Cerebellar nuclear complex (tissue), 1 donor: ENCODE measurements at regions not wholly inside any gene's neighbourhood (a gene's known extent, or its start where the extent isn't known, plus 50 kb on each side); places are given as distances from the start of the nearest gene placed in this dataset.

Experiments used
- DNase-seq, 2 experiments: peaks; one replicate each; lab custom pipeline; 2025; lab: John Stamatoyannopoulos, UW

DNA sequence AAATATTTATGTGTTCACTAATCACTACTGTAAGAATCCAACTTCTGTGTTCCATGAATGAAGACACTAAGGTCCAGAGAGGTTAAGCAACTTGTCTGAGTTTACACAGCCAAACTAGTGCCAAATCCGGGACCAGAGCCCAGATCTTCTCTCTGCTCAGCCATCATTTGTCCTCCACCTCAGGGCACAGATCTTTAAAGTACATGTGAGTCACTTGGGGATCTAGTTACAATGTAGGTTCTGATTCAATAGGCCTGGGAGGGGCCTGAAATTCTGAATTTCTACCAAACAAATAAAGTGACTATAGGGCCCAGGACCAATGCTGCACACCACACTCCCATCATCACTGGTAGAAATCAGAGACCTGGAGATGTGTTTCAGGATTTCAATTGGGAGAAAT lies 162.9 kb downstream of the GXYLT1 start:
- no peak for DNase-seq

DNA sequence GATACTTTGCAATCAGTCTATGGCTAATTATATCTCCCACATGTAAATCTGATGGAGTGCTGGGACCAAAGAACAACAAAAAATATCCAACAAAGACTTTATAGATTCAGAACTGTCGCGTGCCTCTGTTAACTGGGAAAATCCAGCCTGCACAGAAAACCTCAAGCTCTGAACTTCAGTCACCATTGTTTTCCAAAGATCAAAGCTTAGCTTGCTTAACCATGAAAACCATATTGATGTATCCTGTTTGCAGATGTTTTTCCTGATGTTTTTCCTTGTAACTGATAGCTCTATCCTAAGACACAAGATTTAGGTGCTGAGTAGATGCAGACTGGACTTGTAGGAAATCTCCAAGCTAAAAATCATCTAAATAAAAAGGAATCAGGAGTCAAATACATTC lies 163.7 kb downstream of the GXYLT1 start:
- DNase-seq = no peak

- DNase-seq = no peak
Measured at GRCh38 chr12:41980390-41980789, 164.3 kb downstream of the GXYLT1 start.

GRCh38 chr12:41979574-41979973 lies 165.1 kb downstream of the GXYLT1 start:
- no peak for DNase-seq

GRCh38 chr12:41972598-41972997 lies 172.1 kb downstream of the GXYLT1 start:
- DNase-seq = no peak

DNA sequence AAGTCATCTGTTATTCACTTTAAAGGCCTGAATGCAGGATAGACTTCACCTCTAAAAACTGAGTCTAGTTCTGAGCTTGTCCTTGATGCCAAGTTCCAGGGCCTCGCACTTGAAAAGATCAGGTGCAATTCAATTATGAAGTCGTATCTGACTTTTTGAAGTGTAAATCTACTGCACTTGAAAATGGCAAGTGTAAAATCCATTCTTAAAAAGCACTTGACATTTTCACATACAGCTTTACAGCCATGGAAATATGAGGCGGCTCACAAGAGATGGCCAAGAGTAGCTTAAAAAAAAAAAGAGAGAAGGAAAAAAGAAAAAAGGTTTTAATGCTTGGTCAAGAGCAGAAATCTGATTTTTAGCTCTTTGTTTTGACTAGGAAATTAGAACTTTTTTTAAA lies 172.5 kb downstream of the GXYLT1 start:
- DNase-seq = no peak

DNA sequence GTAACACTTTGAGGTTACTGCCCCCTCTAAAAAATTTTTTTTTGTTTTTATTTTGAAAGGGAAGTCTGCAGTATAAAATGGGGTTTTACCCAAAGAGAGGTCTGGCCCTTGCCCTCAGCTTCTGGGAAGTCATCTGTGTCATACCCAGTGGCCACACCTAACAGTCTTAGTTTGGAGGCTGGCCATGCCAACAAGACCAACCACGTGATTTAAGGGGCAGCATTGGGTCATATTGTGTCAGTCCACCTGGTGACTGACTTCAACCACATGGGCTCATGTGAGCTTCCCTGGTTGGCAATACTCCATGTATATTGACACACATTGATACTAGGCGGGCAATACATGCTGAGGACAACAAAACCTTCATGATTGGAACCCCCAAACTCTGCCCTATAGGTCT lies 173.9 kb downstream of the GXYLT1 start:
- no peak for DNase-seq

- no peak for DNase-seq
Measured at GRCh38 chr12:41968599-41968998, 176.1 kb downstream of the GXYLT1 start.

DNA sequence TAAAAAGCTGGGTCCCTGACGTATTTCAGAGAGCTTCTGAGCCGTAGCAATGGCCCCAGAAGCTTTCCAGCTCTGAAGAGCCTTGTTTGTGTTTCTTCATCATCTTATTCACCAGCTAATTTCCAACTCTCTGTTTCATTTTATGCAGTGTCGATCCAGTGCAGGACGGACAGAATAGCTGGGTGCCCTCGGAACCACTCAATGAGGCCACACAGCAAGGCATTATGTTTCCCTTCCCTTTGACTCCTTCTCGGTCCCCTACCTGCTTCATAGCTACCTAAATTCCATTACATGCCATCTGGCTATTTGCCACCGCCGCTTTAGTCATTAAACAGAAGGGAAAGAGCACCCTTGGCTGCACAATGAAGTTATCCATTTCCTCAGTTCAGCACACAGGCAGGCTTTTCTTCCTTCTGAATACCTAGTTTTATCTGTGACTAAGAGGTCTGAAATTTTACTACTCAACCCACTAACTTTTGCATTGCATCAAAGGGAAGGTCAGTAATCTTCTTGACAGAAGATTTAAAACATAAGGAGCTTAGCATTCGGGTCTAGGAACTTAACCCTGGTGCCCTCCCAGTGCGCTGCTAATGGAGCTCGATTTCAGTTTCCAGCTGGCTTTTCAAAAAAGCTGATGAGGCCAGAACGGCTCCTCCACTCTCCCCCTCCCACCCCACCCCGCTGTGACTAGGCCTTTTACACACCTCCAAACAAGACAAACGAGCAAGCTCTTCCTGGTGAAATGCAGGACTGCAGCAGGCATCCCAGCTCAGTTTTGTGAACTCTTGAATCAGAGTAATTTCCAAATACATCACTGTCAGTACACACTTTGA lies 176.8 kb downstream of the GXYLT1 start:
- DNase-seq = no peak

DNA sequence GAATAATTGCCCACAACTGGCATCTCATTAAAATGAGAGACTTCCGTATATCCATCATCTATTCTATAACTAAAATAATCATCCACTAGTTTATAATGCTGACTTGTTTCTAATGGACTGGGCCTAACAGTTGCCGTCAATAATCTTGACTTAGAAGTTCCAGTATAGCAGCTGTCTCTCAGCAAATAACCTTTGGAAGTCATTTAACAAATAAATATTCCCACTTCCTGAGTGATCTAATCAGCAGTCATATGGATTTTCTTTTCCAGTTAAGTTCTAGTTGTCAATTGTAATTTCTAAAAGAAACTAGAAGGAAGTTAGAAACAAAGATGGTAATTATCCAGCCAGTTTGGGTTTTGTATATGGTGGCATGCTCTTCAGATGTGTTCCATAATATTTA lies 177.8 kb downstream of the GXYLT1 start:
- no peak for DNase-seq

GRCh38 chr12:41966001-41966400 lies 178.7 kb downstream of the GXYLT1 start:
- DNase-seq = no peak

DNA sequence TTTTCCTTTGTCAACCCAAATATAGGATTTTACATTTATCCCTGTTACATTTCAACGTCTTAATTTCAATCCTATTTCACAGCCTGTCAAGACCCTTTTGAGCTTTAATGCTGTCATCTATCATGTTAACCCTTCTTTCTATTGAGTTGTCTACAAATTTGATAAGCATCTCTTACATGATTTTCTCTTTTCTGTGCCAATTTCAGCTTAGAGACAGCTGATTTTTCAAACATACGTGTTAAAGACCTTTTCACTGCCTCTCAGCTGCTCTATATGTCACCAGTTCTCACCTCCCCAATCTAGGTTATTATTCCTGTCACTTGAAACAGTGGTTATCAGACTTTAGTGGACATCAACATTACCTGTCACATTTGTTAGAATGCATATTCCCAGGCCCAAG lies 181.3 kb downstream of the GXYLT1 start:
- no peak for DNase-seq

DNA sequence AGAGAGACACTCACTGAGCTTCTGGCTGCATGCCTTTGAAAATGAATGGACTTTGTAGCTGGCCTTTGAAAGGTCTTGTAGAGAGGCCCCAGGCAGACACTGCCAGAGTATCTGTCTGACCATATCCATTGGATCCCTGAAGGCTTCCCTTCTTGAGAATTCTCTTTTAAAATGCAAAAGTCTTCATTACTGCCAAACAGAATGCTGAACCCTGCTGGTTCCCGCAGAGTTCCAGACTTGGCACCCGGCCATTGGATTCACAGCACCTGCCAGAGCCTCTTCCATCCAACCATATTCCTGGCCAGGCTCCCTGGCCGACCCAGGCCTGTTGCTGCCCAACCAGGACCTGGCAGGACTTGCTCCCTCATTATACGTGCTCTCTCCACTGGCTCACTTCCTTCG lies 182.5 kb downstream of the GXYLT1 start:
- peak; percentile 17 to 22 for DNase-seq

GRCh38 chr12:41959271-41959670 lies 185.4 kb downstream of the GXYLT1 start:
- DNase-seq = no peak

DNA sequence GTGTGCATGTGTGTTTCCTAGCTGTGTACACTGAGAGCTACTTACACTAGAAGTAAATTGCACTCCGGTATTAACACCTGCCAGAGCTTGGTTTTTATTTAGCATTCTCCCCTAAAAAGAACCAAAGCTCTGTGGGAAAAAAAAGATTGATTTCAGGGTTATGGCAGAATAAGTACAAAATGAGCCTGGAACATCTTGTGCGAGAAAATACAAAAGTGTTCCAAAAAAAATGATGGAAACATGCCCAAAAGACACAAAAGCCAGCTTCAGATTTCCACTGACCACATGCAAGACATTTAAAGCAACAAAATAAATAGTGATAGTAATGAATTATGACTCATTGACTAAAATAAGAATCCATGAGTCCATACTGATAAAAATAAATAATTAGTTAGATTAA lies 188.3 kb downstream of the GXYLT1 start:
- DNase-seq = no peak

DNA sequence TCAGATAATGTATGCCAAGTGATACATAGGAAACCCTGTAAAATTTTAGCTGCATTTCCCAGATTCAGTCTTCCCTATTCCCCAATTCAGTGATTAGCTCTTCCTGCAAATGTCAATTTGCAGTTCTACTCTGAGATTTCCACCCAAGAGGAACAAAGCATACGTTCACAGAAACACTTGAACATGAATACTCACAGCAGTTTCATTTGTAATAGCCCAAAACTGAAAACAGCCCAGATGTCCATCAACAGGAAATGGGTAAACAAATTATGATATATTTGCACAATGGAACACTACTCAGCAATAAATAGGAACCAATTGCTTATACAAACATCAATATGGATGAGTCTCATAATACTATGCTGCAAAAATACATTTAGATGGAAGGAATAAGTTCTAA lies 194.2 kb downstream of the GXYLT1 start:
- no peak for DNase-seq

DNA sequence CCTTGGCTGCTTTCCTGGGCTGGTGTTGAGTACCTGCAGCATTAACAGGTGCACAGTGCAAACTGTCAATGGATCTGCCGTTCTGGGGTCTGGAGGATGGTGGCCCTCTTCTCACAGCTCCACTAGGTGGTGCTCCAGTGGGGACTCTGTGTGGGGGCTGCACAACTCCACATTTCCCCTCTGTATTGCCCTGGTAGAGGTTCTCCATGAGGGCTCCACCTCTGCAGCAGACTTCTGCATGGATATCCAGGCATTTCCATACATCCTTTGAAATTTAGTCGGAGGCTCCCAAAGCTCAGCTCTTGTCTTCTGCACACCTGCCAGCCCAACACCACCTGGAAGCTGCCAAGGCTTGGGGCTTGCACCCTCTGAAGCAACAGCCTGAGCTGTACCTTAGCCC lies 198.6 kb downstream of the GXYLT1 start:
- no peak for DNase-seq

DNA sequence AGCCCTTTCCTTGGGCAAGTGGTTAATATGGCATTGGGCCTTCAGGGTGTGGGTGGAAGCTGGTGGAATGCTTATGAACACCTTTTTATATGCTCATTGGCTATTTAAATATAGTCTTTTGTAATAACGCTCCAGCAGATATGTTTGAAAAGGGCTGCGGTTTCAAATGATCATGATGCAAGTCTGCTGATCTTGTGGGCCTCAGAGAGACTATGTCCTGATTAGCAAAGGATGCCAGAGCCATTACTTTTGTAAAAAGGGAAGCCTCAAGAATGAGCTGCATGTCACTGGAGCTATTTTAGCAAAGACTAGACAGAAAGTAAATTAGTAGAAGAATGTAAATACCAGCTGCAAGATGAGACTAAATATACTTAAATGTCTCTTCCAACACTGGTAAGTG lies 200.5 kb downstream of the GXYLT1 start:
- DNase-seq = no peak

DNA sequence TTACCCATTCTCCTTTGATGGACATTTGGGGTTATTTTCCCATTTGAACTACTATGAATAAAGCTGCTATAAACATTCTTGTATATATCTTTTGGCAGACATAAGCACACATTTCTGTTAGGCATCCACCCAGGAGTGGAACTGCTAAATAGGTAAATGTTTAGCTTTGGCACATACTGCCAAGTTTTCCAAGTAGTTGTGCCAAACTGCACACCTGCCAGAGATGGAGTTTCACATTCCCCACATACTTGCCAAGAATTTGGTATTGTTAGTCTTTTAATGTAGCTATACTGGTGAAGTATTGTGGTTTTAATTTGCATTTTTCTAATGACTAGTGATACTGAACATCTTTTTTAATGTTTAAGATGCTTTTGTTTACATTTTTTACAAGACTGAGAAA lies 201.0 kb downstream of the GXYLT1 start:
- DNase-seq = no peak

- DNase-seq = no peak
Measured at GRCh38 chr12:41942354-41942753, 202.3 kb downstream of the GXYLT1 start.

DNA sequence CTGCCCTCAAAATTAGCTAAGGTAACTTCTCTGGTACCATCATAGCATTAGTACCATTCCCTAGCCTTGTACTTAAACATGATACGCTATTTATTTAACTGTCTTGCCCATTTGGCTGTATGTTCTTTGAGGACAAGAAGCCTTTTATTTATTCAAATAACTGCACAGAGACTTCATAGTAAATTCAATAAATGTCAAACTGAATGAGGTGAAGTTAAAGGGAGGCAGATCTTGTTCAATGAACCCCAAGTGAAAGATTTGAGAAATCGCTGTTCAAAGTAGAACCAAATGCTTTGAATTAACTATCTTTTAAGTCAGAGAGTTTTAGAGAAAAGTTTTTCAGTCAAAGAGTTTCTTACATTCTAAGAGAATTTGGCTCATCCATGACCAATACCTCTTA lies 203.6 kb downstream of the GXYLT1 start:
- DNase-seq = no peak

GRCh38 chr12:41940571-41940970 lies 204.1 kb downstream of the GXYLT1 start:
- DNase-seq = no peak

DNA sequence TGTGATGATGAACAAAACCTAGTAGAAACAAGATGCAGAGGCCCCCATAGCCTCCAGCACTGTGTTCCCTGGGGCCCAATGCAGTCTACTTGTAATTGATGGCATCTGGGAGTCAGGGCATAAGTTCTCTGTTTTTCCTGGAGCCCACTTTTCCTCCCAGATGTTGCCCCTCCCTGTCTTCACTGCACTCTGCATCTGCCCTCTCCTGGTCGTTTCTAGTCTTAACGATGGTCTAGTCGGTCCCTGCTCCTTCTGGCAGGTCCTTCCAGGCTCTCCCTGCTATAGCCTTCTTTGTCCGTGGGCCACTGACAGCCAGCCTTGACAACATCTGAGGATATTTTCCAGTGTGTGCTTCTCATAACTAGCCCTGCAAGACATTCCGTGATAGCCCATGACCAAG lies 208.3 kb downstream of the GXYLT1 start:
- DNase-seq = no peak

DNA sequence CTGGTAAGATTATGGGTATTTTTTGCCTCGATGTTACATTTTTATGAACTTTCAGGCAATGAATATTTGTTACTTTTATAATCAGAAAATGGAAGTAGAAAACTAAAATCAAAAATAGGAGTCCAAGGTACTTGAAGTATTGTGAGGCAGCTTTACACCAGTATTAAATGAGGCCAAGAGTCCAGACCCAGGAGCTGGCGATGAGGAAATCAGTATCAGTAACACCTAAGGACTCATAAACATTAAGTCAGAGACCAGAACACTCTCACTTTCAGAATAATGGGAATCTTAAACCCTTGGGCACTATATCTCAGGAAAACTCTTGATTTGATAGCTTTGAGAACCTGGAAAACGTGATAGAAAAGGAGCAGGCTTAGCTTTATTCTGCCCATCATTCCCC lies 208.8 kb downstream of the GXYLT1 start:
- no peak for DNase-seq
